PFSK-1 (cell line): ENCODE measurements at regions not wholly inside any gene's neighbourhood (a gene's known extent, or its start where the extent isn't known, plus 50 kb on each side); places are given as distances from the start of the nearest gene placed in this dataset.

ENCODE experiments used
- FOXP2 ChIP-seq: optimal IDR thresholded peaks from 2 replicates; pipeline ENCODE3; 2011; ENCODE audit warnings: borderline replicate concordance, control low read depth, inconsistent platforms; ENCODE audit not compliant: insufficient read depth; ENCODE audit errors: extremely low read length, extremely low read depth
- POLR2AphosphoS5 ChIP-seq: IDR thresholded peaks from 2 replicates; pipeline ENCODE4 v1.6.1; 2012; ENCODE audit warnings: low read depth, mild to moderate bottlenecking, control low read depth, low read length, moderate library complexity
- SIN3A ChIP-seq: IDR thresholded peaks from 2 replicates; pipeline ENCODE4 v1.6.1; 2012; ENCODE audit warnings: mild to moderate bottlenecking, low read length, moderate library complexity, borderline replicate concordance; ENCODE audit not compliant: insufficient read depth
- TAF1 ChIP-seq: IDR thresholded peaks from 2 replicates; pipeline ENCODE4 v1.6.1; 2012; ENCODE audit warnings: low read length, control low read depth, borderline replicate concordance; ENCODE audit not compliant: insufficient read depth
- TF ChIP-seq, protein P1 (sequence below), 2 experiments: IDR thresholded peaks; 2 replicates each; pipeline versions ENCODE4 v1.6.1 to v1.8.0; 2011 to 2012; ENCODE audit warnings: low read depth in 2 of 2, low read length in 2 of 2, control low read depth in 1 of 2, inconsistent platforms in 1 of 2, mild to moderate bottlenecking in 1 of 2, moderate library complexity in 1 of 2; ENCODE audit not compliant: insufficient read depth in 1 of 2

DNA sequence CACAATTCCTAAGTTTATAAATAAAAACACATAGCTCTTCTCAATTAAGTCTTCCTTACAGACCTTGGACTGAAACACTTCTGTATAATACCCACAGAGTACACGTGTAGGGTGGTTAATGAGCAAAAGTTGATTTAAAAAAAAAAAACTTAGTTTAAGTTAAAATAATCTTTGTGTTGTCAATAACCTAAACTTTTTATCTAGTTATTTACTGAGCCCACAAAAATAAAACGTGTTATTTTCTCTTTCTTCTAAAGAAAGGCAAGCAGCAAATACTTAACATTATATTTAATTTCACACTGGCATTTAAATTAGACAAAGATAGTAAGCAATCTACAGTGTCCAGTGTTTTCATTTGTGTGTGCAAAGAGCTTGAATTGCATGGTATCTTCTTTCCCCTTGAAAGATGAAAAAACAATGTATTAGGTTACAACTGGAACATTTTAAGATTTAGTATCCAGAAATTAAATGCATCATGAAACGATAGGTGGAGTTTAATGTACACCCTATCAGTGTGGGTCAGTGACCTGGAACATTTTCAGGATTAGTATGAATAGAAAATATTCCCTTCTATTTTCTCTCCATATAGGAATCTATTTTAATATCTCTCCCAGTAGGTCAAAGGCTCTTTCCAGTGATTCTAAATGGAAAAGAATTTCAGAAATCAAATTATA is 1014.8 kb downstream of the NR2F1-AS1 start:
- TF ChIP-seq, protein P1, sequence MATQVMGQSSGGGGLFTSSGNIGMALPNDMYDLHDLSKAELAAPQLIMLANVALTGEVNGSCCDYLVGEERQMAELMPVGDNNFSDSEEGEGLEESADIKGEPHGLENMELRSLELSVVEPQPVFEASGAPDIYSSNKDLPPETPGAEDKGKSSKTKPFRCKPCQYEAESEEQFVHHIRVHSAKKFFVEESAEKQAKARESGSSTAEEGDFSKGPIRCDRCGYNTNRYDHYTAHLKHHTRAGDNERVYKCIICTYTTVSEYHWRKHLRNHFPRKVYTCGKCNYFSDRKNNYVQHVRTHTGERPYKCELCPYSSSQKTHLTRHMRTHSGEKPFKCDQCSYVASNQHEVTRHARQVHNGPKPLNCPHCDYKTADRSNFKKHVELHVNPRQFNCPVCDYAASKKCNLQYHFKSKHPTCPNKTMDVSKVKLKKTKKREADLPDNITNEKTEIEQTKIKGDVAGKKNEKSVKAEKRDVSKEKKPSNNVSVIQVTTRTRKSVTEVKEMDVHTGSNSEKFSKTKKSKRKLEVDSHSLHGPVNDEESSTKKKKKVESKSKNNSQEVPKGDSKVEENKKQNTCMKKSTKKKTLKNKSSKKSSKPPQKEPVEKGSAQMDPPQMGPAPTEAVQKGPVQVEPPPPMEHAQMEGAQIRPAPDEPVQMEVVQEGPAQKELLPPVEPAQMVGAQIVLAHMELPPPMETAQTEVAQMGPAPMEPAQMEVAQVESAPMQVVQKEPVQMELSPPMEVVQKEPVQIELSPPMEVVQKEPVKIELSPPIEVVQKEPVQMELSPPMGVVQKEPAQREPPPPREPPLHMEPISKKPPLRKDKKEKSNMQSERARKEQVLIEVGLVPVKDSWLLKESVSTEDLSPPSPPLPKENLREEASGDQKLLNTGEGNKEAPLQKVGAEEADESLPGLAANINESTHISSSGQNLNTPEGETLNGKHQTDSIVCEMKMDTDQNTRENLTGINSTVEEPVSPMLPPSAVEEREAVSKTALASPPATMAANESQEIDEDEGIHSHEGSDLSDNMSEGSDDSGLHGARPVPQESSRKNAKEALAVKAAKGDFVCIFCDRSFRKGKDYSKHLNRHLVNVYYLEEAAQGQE (IDR thresholded peaks at IDR 0.05; ENCODE audit: insufficient read depth in 1 of 2, low read depth in 2 of 2, low read length in 2 of 2) = no peak
- TF ChIP-seq SIN3A (no peak), TAF1 (no peak), POLR2AphosphoS5 (no peak), FOXP2 (no peak)

DNA sequence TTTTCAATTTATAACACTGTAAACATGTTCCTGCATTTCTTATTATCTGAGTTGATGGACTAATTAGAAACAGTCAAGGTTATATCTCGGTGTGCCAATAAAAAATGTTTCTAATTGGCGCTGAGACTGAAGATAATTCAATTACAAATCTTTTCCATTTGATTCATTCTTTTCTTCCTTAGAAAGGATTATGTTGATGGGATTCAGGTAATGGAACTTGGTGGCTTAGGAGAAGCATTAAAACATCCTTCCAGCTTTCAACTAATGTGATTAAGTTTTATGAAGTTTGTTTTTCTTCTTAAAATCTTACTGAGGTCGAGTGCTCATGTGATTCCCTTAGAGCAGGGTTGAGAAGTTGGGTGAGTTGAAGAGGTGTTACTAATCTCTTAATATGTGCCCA is 1015.3 kb downstream of the NR2F1-AS1 start:
- TF ChIP-seq POLR2AphosphoS5 (no peak), FOXP2 (no peak), TAF1 (no peak), SIN3A (no peak)
- TF ChIP-seq, protein P1 (IDR thresholded peaks at IDR 0.05; ENCODE audit: insufficient read depth in 1 of 2, low read depth in 2 of 2, low read length in 2 of 2) = no peak

DNA sequence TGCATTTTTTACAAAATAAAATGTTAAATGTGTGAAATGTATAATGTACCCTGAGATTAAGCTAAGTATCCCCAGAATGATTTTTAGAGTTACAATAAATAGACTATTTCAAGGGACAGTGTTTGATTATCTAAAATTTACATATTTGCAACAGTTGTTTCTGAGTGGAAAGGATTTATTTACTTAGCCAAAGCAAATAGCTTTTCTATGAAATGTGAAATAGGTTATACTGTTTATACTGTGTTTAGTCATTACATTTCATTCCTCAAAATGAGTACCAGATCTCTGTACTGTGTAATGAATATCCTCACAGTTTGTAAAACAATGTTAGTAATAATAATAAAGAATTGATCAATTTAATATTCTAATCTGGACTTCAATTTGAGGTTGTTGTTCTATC is 1019.0 kb downstream of the NR2F1-AS1 start:
- TF ChIP-seq, protein P1 (IDR thresholded peaks at IDR 0.05; ENCODE audit: insufficient read depth in 1 of 2, low read depth in 2 of 2, low read length in 2 of 2) = no peak
- TF ChIP-seq SIN3A = no peak
- TF ChIP-seq TAF1 = no peak
- TF ChIP-seq POLR2AphosphoS5 = no peak
- no peak for TF ChIP-seq FOXP2

DNA sequence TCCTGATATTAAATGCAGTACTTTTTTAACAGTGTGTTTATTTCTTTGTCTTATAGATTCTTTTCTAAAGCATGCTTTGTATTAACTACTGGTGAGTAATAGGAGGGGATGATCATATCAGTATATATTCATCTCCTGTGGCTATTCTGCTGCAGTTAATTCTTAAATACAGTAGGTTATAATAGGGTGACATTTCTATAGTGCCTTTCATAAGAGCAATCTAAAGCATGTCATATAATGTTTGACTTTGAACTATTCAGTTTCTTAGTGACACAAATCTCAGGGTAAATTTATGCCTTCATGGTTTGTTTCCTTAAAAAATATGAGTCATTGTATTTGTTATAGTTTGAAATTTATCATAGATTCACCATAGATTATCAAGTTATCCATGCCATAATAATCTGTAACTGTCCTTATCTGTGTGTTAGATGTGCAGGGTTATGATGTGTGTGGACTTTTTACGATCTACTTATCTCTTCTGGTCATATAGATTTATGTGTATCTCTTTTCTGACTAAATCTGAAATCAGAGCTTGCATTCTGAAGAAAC is 1019.5 kb downstream of the NR2F1-AS1 start:
- TF ChIP-seq FOXP2 = no peak

DNA sequence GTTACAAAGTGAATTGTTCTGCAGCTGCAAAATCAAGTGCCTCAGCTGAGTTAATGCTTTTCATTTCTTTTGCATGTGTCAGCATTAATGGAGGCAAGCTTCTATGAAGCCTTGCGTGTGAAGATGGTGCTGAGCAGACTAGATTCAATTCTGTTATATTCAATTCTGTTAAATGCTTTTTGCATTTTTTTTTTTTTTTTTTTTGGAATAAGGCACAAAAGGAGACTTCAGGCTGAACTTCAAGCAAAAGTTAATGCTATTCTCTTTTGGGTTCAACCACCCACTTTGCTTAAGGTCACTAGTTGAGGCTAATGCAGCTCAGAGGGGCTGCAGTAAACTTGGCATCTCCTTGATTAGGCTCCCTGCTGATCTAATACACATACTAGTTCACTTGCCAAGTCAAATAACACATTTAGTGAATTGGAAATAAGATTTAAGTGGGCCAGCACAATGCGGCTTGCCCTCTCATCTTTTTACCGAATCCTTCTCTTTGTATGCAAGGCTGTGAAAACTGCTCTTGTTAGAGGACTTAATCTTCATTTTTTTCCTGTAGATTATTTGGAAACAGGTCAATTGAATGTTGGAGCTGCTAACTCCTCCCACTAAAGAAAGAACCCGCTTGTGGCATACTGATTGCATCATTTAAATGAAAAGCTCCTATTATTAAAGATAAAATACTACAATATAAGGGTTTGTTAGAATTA is 1020.2 kb downstream of the NR2F1-AS1 start:
- TF ChIP-seq POLR2AphosphoS5 (no peak), FOXP2 (no peak), TAF1 (no peak)
- TF ChIP-seq, protein P1 (IDR thresholded peaks at IDR 0.05; ENCODE audit: insufficient read depth in 1 of 2, low read depth in 2 of 2, low read length in 2 of 2) = no peak
